Ramos (cell line): ENCODE measurements at regions not wholly inside any gene's neighbourhood (a gene's known extent, or its start where the extent isn't known, plus 50 kb on each side); places are given as distances from the start of the nearest gene placed in this dataset.

Experiments
- in situ Hi-C: fragments of 300-500 bp; cut with MboI; formaldehyde crosslinking; loops from one replicate; pipeline ENCODE4 v1.14.3; 2022; ENCODE audit warnings: low sequenced_read_pairs; ENCODE audit not compliant: unreplicated experiment

GRCh38 chr4:38189445-38189844, 229.2 kb downstream of the PTTG2 start:
- in situ Hi-C loops, result loop anchor here (10.0 to 25.0 kb wide), 2 partner anchors 535 to 648 kb away; no protein-coding TSS in a partner anchor

- in situ Hi-C loops, result loop anchor here (25.0 kb wide), 1 partner anchor 647 kb away; no protein-coding TSS in a partner anchor
Observed at GRCh38 chr4:38190717-38191178, 230.6 kb downstream of the PTTG2 start.

GRCh38 chr4:38192516-38192915, 232.3 kb downstream of the PTTG2 start:
- in situ Hi-C loops, result loop anchor here (25.0 kb wide), 1 partner anchor 645 kb away; no protein-coding TSS in a partner anchor

- in situ Hi-C loops, result loop anchor here (25.0 kb wide), 1 partner anchor 644 kb away; no protein-coding TSS in a partner anchor
Observed at GRCh38 chr4:38193236-38193863, 233.2 kb downstream of the PTTG2 start.

GRCh38 chr4:38194047-38194602, 233.9 kb downstream of the PTTG2 start:
- in situ Hi-C loops, result loop anchor here (25.0 kb wide), 1 partner anchor 643 kb away; no protein-coding TSS in a partner anchor

GRCh38 chr4:38195486-38195885, 235.3 kb downstream of the PTTG2 start:
- in situ Hi-C loops, result loop anchor here (25.0 kb wide), 1 partner anchor 642 kb away; no protein-coding TSS in a partner anchor

- in situ Hi-C loops, result loop anchor here (25.0 kb wide), 1 partner anchor 641 kb away; no protein-coding TSS in a partner anchor
Observed at GRCh38 chr4:38195911-38196310, 235.7 kb downstream of the PTTG2 start.

GRCh38 chr4:38202242-38202641, 242.0 kb downstream of the PTTG2 start:
- in situ Hi-C loops, result no loop called here

- in situ Hi-C loops, result no loop called here
Observed at GRCh38 chr4:38203609-38204008, 243.4 kb downstream of the PTTG2 start.

GRCh38 chr4:38204339-38205035, 244.3 kb downstream of the PTTG2 start:
- in situ Hi-C loops, result no loop called here

- in situ Hi-C loops, result no loop called here
Observed at GRCh38 chr4:38205261-38205660, 245.1 kb downstream of the PTTG2 start.

GRCh38 chr4:38207110-38207457, 246.9 kb downstream of the PTTG2 start:
- in situ Hi-C loops, result no loop called here

GRCh38 chr4:38209654-38210053, 249.5 kb downstream of the PTTG2 start:
- in situ Hi-C loops, result no loop called here

- in situ Hi-C loops, result no loop called here
Observed at GRCh38 chr4:38210396-38211114, 250.4 kb downstream of the PTTG2 start.

- in situ Hi-C loops, result no loop called here
Observed at GRCh38 chr4:38211885-38212284, 251.7 kb downstream of the PTTG2 start.

- in situ Hi-C loops, result no loop called here
Observed at GRCh38 chr4:38213083-38213805, 253.0 kb downstream of the PTTG2 start.

- in situ Hi-C loops, result no loop called here
Observed at GRCh38 chr4:38222892-38223291, 262.7 kb downstream of the PTTG2 start.

GRCh38 chr4:38223306-38223705, 263.1 kb downstream of the PTTG2 start:
- in situ Hi-C loops, result no loop called here

GRCh38 chr4:38223782-38224236, 263.6 kb downstream of the PTTG2 start:
- in situ Hi-C loops, result no loop called here

GRCh38 chr4:38224850-38225249, 264.7 kb downstream of the PTTG2 start:
- in situ Hi-C loops, result no loop called here
